NB4 (cell line): ENCODE measurements at regions not wholly inside any gene's neighbourhood (a gene's known extent, or its start where the extent isn't known, plus 50 kb on each side); places are given as distances from the start of the nearest gene placed in this dataset.

Experiments
- DNase-seq: peaks from one replicate; pipeline ENCODE4 v3.0.0; 2010; ENCODE audit warnings: low read depth
- H3K4me3 ChIP-seq: one replicate; pipeline ENCODE4 v1.5.1; 2011; ENCODE audit warnings: mild to moderate bottlenecking, low read depth, low read length, moderate library complexity
- CTCF ChIP-seq: IDR thresholded peaks from one replicate; pipeline ENCODE4 v1.5.1; 2012; ENCODE audit warnings: low read depth, low read length
- MAX ChIP-seq: IDR thresholded peaks from 2 replicates; pipeline ENCODE4 v1.6.1; 2011; ENCODE audit warnings: low read depth, low read length
- MYC ChIP-seq: IDR thresholded peaks from 2 replicates; pipeline ENCODE4 v1.6.1; 2011; ENCODE audit warnings: low read depth, low read length
- POLR2A ChIP-seq: IDR thresholded peaks from 2 replicates; pipeline ENCODE4 v1.6.1; 2011; ENCODE audit warnings: mild to moderate bottlenecking; ENCODE audit not compliant: insufficient read length; ENCODE audit errors: extremely low read depth

GRCh38 chr12:89803412-89803811, 94.8 kb upstream of the ATP2B1 start:
- TF ChIP-seq MYC (no peak), CTCF (no peak), MAX (no peak), POLR2A (no peak)
- DNase-seq = no peak
- no peak overlapping the region for H3K4me3 ChIP-seq

- TF ChIP-seq CTCF (no peak), MYC (no peak)
- peak; percentile 28 for DNase-seq
- no peak overlapping the region for H3K4me3 ChIP-seq
Measured at GRCh38 chr12:89801284-89801683, 92.6 kb upstream of the ATP2B1 start.

- no peak for TF ChIP-seq POLR2A
- no peak for TF ChIP-seq MAX
- no peak for TF ChIP-seq MYC
- TF ChIP-seq CTCF = no peak
- no peak for DNase-seq
- no peak overlapping the region for H3K4me3 ChIP-seq
Measured at GRCh38 chr12:89800435-89800834, 91.8 kb upstream of the ATP2B1 start.

GRCh38 chr12:89799316-89799715, 90.7 kb upstream of the ATP2B1 start:
- no peak overlapping the region for H3K4me3 ChIP-seq
- no peak for TF ChIP-seq POLR2A
- no peak for DNase-seq

GRCh38 chr12:89797436-89797835, 88.8 kb upstream of the ATP2B1 start:
- no peak overlapping the region for H3K4me3 ChIP-seq
- TF ChIP-seq MYC (no peak), MAX (no peak), CTCF (no peak), POLR2A (no peak)
- DNase-seq = peak; percentile 17

- no peak overlapping the region for H3K4me3 ChIP-seq
- TF ChIP-seq POLR2A (no peak), CTCF (no peak), MYC (no peak), MAX (no peak)
- no peak for DNase-seq
Measured at GRCh38 chr12:89796798-89797382, 88.3 kb upstream of the ATP2B1 start.
